NT2/D1 (cell line): ENCODE measurements at regions not wholly inside any gene's neighbourhood (a gene's known extent, or its start where the extent isn't known, plus 50 kb on each side); places are given as distances from the start of the nearest gene placed in this dataset.

Experiments used
- SUZ12 ChIP-seq: IDR thresholded peaks from 2 replicates; pipeline ENCODE4 v1.6.1; 2011; ENCODE audit not compliant: insufficient read length, insufficient read depth; ENCODE audit errors: extremely low read depth
- YY1 ChIP-seq: IDR thresholded peaks from 2 replicates; pipeline ENCODE4 v1.6.1; 2011; ENCODE audit not compliant: insufficient read length, insufficient read depth
- ZNF274 ChIP-seq: IDR thresholded peaks from 2 replicates; pipeline ENCODE4 v1.6.1; 2011; ENCODE audit warnings: mild to moderate bottlenecking, low read depth, low read length

DNA sequence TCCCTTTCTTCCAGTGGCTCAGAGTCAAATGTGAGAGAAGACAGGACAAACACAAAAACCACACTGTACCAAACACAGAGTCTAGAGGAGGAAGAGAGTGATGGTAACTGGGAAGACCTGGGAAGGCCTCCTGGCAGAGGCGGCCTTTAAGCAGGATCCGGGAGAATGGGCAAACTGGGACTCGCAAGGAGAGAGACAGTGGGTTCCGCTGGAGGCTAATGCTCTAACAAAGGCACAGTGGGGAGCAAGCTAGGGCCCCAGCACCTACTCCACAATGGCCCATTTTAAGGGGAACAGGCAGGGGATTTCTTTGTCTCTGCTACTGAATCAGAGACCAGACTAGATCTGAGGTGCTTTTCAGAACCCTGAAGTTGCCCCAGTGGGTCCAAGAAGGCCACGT lies 81.4 kb upstream of the HES1 start:
- TF ChIP-seq ZNF274 (no peak), YY1 (no peak), SUZ12 (no peak)
